CD1c-positive myeloid dendritic cell (primary cell): ENCODE measurements at regions not wholly inside any gene's neighbourhood (a gene's known extent, or its start where the extent isn't known, plus 50 kb on each side); places are given as distances from the start of the nearest gene placed in this dataset.
"Not testable (repeated sequence)": the region's sequence is repeated elsewhere in the genome, so short reads cannot be mapped to it uniquely, and the experiment has no call there.

Source experiments
- DNase-seq: peaks from one replicate; pipeline ENCODE4 v3.0.0-alpha.2; 2016; ENCODE audit errors: extremely low spot score

GRCh38 chr14:31911160-31911559, 165.9 kb upstream of the ARHGAP5 start:
- no peak for DNase-seq

GRCh38 chr14:31913370-31913769, 163.7 kb upstream of the ARHGAP5 start:
- no peak for DNase-seq

GRCh38 chr14:31918289-31918688, 158.8 kb upstream of the ARHGAP5 start:
- DNase-seq: not testable (repeated sequence)

GRCh38 chr14:31920001-31920400, 157.1 kb upstream of the ARHGAP5 start:
- DNase-seq: no peak

GRCh38 chr14:31920989-31921650, 156.0 kb upstream of the ARHGAP5 start:
- no peak for DNase-seq

DNA sequence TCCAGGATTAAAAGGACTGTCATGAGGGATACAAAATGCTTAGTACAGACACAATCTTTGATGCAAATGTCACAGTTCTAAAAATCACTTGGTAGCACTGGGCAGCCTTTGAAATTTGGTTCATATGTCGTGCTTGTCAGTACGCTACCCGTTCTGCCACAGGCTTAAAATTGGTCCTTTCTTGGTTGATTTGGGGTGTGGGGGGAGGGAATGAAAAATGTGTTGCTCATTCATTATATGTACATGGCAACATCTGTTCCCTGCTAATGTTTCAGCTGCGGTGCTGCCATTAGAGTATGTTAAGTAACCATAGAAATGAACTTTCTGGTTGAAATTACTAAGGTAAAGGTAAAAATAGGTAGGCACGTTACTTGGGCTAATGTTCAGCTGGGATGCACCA, 155.4 kb upstream of the ARHGAP5 start:
- no peak for DNase-seq

DNA sequence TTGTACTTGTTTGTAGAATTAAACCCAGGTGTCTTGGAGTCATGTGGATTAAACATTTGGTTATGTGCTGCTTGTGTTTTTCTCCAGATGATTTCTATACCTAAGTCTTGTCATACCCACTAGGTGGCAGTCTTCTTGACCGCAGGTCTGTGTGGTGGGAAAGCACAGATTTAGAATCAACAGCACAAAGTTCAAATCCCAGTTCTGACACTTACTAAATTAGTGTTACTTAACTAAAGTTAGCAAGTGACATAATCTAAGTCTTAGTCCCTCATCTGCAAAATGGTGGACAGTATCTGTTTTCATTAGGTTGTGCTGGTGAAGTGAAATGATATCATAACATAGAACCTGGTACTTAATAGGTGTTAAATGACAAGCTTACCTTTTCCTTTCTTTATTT, 151.0 kb upstream of the ARHGAP5 start:
- DNase-seq: peak; percentile 64

DNA sequence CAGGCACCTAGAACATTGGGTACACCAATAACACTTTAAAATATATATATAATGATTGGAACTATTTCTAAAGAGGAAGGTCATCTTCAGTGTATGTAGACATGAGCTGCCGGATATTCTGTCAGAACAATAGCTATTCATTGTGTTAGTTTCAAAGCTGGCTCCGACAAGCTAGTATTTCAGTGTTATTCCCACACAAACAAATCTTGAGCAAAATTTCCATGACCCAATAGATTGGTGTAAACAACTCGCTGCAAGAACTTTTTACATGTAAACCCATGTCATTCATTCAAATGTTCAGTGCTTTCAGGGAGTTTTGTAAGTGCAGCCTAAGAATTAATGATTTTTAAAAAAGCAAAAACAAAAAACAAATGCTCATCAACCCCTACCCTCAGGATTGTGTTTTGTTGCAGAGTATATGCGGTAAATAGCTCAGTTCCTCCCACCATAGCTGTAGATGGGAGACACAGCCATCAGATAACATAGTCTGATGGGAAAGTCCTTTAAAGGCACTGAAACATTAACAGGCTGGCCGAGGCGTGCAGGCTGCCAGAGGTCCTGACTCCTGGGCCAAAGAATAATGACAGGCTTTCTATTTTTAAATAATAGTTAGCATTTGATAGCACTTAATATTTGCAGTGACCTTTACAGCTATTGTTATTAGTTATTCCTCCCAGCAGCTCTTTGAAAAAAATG, 150.3 kb upstream of the ARHGAP5 start:
- DNase-seq: no peak

GRCh38 chr14:31927348-31927832, 149.7 kb upstream of the ARHGAP5 start:
- DNase-seq: no peak

DNA sequence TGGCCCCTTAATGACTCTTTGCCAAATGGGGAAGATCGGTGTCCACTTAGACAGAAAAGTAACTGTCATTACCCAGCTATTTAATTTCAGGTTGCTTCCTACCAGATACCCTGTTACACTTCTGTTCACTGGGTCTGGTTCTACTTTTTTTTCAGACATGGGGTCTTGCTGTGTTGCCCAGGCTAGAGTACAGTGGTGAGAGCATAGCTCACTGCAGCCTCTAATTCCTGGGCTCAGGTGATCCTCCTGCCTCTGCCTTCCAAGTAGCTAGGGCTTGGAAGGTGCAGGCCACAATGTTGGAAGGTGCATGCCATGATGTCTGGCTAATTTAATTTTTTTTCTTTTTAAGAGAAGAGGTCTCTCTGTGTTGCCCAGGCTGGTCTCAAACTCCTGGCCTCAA, 147.0 kb upstream of the ARHGAP5 start:
- no peak for DNase-seq

GRCh38 chr14:31930493-31931240, 146.4 kb upstream of the ARHGAP5 start:
- DNase-seq: no peak

DNA sequence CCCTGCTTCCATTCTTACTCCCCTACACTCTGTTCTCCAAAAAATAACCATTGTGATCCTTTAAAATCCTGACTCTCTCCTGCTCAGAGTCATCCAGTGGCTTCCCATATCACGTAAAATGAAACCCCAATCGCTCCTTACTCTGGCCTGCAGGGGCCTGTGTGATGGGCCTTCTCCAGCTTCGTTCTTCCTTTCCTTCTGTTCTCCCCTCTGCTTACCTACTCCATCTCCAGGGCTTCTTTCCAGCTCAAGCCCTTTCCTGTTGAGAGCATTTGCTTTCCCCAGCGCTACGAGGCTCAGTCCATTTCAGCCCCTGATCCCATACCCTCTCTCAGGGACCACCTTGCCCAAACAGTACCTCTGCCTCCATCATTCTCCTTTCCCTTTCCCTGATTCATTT, 144.4 kb upstream of the ARHGAP5 start:
- DNase-seq: no peak

DNA sequence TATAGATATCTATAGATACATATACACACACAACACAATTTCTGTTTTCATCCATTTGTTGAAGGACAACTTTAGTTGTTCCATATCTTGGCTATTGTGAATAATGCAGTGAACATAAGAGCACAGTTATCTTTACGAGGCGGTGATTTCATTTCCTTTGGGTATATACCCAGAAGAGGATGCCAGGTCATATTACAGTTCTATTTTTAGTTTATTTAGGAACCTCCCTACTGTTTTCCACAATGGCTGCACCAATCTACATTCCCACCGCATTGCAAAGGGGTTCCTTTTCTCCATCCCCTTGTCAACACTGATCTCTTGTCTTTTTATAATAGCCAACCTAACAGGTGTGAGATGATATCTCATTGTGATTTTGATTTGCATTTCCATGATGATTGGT, 143.4 kb upstream of the ARHGAP5 start:
- DNase-seq: no peak

DNA sequence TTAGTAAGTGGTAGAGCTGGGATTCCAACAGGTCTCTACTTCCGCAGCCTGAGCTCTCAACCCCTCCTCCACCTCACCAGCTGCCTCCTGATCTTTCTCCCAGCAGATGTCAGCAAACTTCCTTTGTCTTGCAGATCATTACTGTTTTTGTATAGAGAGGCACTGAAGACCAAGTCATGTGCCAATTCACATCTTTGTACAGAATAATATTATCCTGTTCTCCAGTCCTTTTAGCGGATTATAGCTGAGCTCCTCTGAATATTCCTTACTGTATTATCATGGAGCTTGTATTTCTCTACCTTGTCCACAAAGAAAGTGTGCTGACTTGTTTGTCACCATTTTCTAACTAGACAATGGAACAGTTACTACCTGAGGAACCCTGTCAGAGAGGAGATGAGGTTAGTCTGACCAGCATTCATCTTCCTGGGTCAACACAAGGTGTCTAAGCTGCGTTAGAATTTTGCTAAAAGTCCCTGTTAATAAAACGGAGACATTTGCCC, 142.3 kb upstream of the ARHGAP5 start:
- DNase-seq: no peak

DNA sequence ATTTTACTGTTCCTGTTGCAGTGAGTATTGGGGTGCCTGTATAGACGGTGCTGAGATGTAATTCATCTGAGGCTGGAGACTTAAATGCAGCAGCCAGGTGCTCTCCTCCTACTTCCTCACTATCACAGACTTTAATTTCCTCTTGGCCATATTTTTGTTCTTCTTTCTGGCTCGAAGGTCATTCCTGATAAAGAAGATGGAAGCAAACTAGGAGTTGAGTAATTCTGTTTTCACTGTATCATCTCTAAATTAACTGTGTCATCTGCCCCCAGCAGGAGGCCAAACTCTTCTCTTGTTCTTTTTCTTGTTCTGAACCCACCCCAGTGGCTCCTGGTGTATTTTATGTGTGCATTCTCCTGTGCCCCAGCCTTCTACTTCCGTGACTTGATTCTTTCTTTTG, 141.7 kb upstream of the ARHGAP5 start:
- no peak for DNase-seq

- DNase-seq: no peak
These were observed 141.0 kb upstream of the ARHGAP5 start for GRCh38 chr14:31936115-31936514.

DNA sequence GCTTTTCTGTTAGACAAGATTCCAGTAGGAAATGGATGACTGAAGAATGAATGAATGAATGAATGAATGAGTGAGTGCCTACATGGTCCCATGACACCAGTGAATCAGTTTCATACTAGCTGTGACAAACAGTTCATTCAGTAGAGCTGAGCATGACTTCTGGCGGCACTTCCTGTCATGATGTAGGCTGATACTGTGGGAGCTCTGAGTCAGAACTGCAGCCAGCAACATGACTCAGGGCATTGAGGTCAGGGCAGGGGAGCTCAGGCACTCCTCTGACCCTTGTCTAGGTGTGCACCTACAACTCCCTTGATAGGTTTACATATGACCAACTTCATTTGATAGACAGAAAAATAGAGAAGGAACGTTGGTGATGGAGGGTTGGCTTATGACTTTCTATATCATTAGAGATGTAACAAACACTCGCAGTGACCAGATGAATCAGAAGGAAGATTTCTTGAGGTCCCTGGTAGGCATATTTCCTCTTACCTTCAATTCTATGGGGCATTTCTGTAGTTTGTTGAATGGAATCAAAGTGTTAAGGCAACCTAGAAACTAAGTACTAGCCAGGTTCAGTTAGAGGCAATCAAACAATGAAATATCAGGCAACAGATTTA, 139.3 kb upstream of the ARHGAP5 start:
- DNase-seq: peak; percentile 73

GRCh38 chr14:31939934-31940333, 137.2 kb upstream of the ARHGAP5 start:
- DNase-seq: no peak

DNA sequence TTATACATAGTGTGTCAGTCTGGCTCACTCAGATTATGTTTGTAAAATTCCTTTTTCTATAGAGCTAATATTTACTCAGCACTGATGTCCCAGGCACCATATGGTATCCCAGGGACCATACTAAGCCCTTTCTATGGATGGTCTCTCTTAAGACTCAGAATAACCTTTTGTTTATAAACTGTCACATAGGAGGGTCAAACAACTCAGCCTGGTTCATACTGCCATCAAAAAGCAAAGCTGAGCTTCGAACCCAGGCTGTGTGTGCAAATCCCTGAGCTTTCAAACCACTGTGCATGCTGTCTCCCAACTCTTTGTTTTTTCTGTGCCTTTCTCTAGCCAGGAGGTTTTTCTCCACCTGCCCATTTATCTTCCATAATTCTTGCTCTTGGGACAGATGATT, 135.6 kb upstream of the ARHGAP5 start:
- no peak for DNase-seq

GRCh38 chr14:31942166-31942841, 134.8 kb upstream of the ARHGAP5 start:
- DNase-seq: no peak

DNA sequence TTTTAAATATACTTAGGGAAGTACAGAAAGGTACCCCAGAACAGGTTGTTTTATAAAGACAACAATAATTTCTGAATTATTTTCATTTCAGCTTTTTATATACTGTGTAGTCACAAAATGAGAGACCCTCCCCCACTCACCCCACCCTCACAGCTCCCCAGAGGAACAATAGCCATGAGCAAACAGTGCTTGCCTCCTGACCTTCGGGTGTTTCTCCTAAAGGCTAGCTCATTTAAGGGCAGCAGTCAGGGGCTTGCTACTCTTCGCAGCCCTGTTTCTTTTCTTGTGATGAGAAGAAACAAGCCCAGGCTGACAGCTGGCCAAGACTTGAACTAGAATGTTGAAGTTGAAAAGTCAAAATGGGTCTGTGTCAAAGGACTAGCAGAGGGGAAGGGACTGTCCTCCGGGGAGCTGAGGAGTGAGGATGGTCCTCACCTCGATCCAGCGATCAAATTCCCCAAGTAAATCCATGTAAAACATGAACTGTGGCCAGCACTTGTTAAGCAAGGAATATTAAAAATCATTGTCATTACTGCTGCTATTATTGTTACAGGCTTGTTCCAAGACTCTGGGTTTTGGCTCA, 133.8 kb upstream of the ARHGAP5 start:
- DNase-seq: no peak
